Gastrocnemius medialis (tissue), 4 donors: ENCODE measurements at regions not wholly inside any gene's neighbourhood (a gene's known extent, or its start where the extent isn't known, plus 50 kb on each side); places are given as distances from the start of the nearest gene placed in this dataset.

Source experiments
- POLR2A ChIP-seq, 2 donors: fragments of 450-650 bp; IDR thresholded peaks; one replicate each; pipeline ENCODE4 v1.6.1; 2017; ENCODE audit warnings: antibody characterized with exemption in 2 of 2, mild to moderate bottlenecking in 2 of 2, moderate library complexity in 2 of 2
- TF ChIP-seq, protein P1 (sequence below), 5 experiments: fragments of 450-650 bp in 3 of 5; fragments of 200-600 bp in 2 of 5; sonication (generic) in 2 of 5; IDR thresholded peaks in 4 of 5; conservative IDR thresholded peaks in 1 of 5; 1 replicate in 4 of 5; 2 replicates in 1 of 5; pipeline ENCODE4 v1.5.1; 2016 to 2019; ENCODE audit warnings: antibody characterized with exemption in 5 of 5, mild to moderate bottlenecking in 3 of 5, moderate library complexity in 3 of 5

DNA sequence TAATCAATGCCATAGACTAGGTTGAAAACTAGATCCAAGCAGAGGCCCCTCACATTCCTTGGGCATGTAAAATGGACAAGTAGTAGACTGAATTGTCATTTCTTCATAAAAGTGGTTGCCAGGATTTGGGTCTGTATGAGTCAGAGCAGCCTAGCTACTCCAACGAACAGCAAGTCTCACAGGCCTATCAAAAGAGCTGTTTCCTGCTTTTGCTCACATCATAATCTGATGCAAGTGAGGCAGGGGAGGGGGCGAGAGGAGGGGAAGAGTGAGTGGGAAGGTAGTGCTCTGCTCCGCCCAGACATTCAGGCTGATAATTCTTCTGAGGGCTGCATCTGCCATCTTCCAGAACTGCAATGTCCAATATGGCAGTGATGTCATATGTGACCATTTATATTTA lies 228.9 kb upstream of the PRICKLE2 start:
- TF ChIP-seq, protein P1, sequence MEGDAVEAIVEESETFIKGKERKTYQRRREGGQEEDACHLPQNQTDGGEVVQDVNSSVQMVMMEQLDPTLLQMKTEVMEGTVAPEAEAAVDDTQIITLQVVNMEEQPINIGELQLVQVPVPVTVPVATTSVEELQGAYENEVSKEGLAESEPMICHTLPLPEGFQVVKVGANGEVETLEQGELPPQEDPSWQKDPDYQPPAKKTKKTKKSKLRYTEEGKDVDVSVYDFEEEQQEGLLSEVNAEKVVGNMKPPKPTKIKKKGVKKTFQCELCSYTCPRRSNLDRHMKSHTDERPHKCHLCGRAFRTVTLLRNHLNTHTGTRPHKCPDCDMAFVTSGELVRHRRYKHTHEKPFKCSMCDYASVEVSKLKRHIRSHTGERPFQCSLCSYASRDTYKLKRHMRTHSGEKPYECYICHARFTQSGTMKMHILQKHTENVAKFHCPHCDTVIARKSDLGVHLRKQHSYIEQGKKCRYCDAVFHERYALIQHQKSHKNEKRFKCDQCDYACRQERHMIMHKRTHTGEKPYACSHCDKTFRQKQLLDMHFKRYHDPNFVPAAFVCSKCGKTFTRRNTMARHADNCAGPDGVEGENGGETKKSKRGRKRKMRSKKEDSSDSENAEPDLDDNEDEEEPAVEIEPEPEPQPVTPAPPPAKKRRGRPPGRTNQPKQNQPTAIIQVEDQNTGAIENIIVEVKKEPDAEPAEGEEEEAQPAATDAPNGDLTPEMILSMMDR (IDR thresholded peaks at IDR 0.05 in 4 of 5, conservative IDR thresholded peaks at IDR 0.05 in 1 of 5) = no peak
- TF ChIP-seq POLR2A (IDR thresholded peaks at IDR 0.05) = no peak
